DOHH2 (cell line): ENCODE measurements at regions not wholly inside any gene's neighbourhood (a gene's known extent, or its start where the extent isn't known, plus 50 kb on each side); places are given as distances from the start of the nearest gene placed in this dataset.

Experiments
- EZH2phosphoT487 ChIP-seq: fragments of 200-600 bp; sonication (generic); IDR thresholded peaks from 2 replicates; pipeline ENCODE4 v1.6.1; 2017; ENCODE audit warnings: borderline replicate concordance, mild to moderate bottlenecking, antibody characterized with exemption, low read length, moderate library complexity, mixed read lengths
- TF ChIP-seq, protein P1 (sequence below): fragments of 200-600 bp; sonication (generic); IDR thresholded peaks from one replicate; pipeline ENCODE4 v1.5.1; 2014; ENCODE audit warnings: antibody characterized with exemption, mild to moderate bottlenecking, low read depth, low read length; ENCODE audit not compliant: poor library complexity, severe bottlenecking

GRCh38 chr3:44108481-44108880 lies 133.2 kb upstream of the TOPAZ1 start:
- TF ChIP-seq, protein P1, sequence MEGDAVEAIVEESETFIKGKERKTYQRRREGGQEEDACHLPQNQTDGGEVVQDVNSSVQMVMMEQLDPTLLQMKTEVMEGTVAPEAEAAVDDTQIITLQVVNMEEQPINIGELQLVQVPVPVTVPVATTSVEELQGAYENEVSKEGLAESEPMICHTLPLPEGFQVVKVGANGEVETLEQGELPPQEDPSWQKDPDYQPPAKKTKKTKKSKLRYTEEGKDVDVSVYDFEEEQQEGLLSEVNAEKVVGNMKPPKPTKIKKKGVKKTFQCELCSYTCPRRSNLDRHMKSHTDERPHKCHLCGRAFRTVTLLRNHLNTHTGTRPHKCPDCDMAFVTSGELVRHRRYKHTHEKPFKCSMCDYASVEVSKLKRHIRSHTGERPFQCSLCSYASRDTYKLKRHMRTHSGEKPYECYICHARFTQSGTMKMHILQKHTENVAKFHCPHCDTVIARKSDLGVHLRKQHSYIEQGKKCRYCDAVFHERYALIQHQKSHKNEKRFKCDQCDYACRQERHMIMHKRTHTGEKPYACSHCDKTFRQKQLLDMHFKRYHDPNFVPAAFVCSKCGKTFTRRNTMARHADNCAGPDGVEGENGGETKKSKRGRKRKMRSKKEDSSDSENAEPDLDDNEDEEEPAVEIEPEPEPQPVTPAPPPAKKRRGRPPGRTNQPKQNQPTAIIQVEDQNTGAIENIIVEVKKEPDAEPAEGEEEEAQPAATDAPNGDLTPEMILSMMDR = no peak
- no peak for TF ChIP-seq EZH2phosphoT487
